T-helper 17 cell (primary cell): ENCODE measurements at regions not wholly inside any gene's neighbourhood (a gene's known extent, or its start where the extent isn't known, plus 50 kb on each side); places are given as distances from the start of the nearest gene placed in this dataset.

Experiments used
- ATAC-seq: fragments of 150-1000 bp; cut with Tn5 transposase; 2 replicates; pipeline ENCODE4 v1.10.0; 2021; ENCODE audit warnings: mild to moderate bottlenecking, moderate library complexity
- DNase-seq, 3 donors: peaks; one replicate each; pipeline versions ENCODE4 v3.0.0 to v3.0.0-alpha.2; 2020 to 2021
- H3K9me3 ChIP-seq: one replicate; pipeline ENCODE4 v1.7.0; 2013; ENCODE audit warnings: low read length, mild to moderate bottlenecking; ENCODE audit not compliant: control insufficient read depth, poor library complexity, severe bottlenecking
- H3K27ac Mint-ChIP-seq: one replicate; pipeline ENCODE4 v1.8.0; 2022; ENCODE audit warnings: mild to moderate bottlenecking, moderate library complexity, mixed read lengths
- H3K27me3 Mint-ChIP-seq: one replicate; pipeline ENCODE4 v1.8.0; 2022; ENCODE audit warnings: mixed read lengths
- H3K36me3 Mint-ChIP-seq: one replicate; pipeline ENCODE4 v1.8.0; 2022; ENCODE audit warnings: low read depth, mixed read lengths
- H3K4me1 Mint-ChIP-seq: one replicate; pipeline ENCODE4 v1.8.0; 2022; ENCODE audit warnings: mild to moderate bottlenecking, mixed read lengths
- H3K4me3 Mint-ChIP-seq: one replicate; pipeline ENCODE4 v1.8.0; 2022; ENCODE audit warnings: mild to moderate bottlenecking, moderate library complexity, mixed read lengths

- H3K9me3 ChIP-seq = no peaks in the 10 kb centered on the region
- Mint-ChIP-seq H3K4me1 (no peaks in the 10 kb centered on the region), H3K27me3 (no peaks in the 10 kb centered on the region), H3K4me3 (no peak overlapping the region), H3K27ac (no peak overlapping the region), H3K36me3 (no peaks in the 10 kb centered on the region)
- DNase-seq (no peak), ATAC-seq (no peak)
Observed at GRCh38 chr18:68103561-68103960, 587.0 kb upstream of the DSEL start.

- Mint-ChIP-seq H3K4me3 (no peak overlapping the region), H3K36me3 (no peaks in the 10 kb centered on the region), H3K27ac (no peak overlapping the region), H3K27me3 (no peaks in the 10 kb centered on the region), H3K4me1 (no peaks in the 10 kb centered on the region)
- ATAC-seq (no peak), DNase-seq (no peak)
- no peaks in the 10 kb centered on the region for H3K9me3 ChIP-seq
Observed at GRCh38 chr18:68102117-68102516, 585.6 kb upstream of the DSEL start.

- no peaks in the 10 kb centered on the region for H3K36me3 Mint-ChIP-seq
- H3K27me3 Mint-ChIP-seq = no peaks in the 10 kb centered on the region
- H3K4me1 Mint-ChIP-seq = no peaks in the 10 kb centered on the region
- H3K4me3 Mint-ChIP-seq = no peak overlapping the region
- ATAC-seq = no peak
- DNase-seq = no peak
- no peak overlapping the region for H3K27ac Mint-ChIP-seq
- no peaks in the 10 kb centered on the region for H3K9me3 ChIP-seq
Observed at GRCh38 chr18:68098655-68099054, 582.1 kb upstream of the DSEL start.

- ATAC-seq = no peak
Observed at GRCh38 chr18:68086481-68086880, 570.0 kb upstream of the DSEL start.

GRCh38 chr18:68085251-68085650, 568.7 kb upstream of the DSEL start:
- DNase-seq (no peak), ATAC-seq (no peak)
- no peaks in the 10 kb centered on the region for H3K4me1 Mint-ChIP-seq
- H3K27me3 Mint-ChIP-seq = no peaks in the 10 kb centered on the region
- no peak overlapping the region for H3K27ac Mint-ChIP-seq
- H3K9me3 ChIP-seq = no peaks in the 10 kb centered on the region
- H3K4me3 Mint-ChIP-seq = no peak overlapping the region
- H3K36me3 Mint-ChIP-seq = no peaks in the 10 kb centered on the region

More at GRCh38 chr18:68086481-68086880, 570.0 kb upstream of the DSEL start:
- no peaks in the 10 kb centered on the region for H3K36me3 Mint-ChIP-seq
- H3K9me3 ChIP-seq = no peaks in the 10 kb centered on the region
- no peaks in the 10 kb centered on the region for H3K27me3 Mint-ChIP-seq
- no peak for DNase-seq
- H3K4me1 Mint-ChIP-seq = no peaks in the 10 kb centered on the region
- H3K27ac Mint-ChIP-seq = no peak overlapping the region
- H3K4me3 Mint-ChIP-seq = no peak overlapping the region

GRCh38 chr18:68083776-68084175, 567.3 kb upstream of the DSEL start:
- H3K36me3 Mint-ChIP-seq = no peaks in the 10 kb centered on the region
- no peaks in the 10 kb centered on the region for H3K9me3 ChIP-seq
- no peak overlapping the region for H3K27ac Mint-ChIP-seq
- no peak overlapping the region for H3K4me3 Mint-ChIP-seq
- DNase-seq (no peak), ATAC-seq (no peak)
- no peaks in the 10 kb centered on the region for H3K27me3 Mint-ChIP-seq
- no peaks in the 10 kb centered on the region for H3K4me1 Mint-ChIP-seq

- ATAC-seq (no peak), DNase-seq (no peak)
- H3K4me3 Mint-ChIP-seq = no peak overlapping the region
- H3K36me3 Mint-ChIP-seq = no peaks in the 10 kb centered on the region
- H3K9me3 ChIP-seq = no peaks in the 10 kb centered on the region
- no peaks in the 10 kb centered on the region for H3K27me3 Mint-ChIP-seq
- no peaks in the 10 kb centered on the region for H3K4me1 Mint-ChIP-seq
- H3K27ac Mint-ChIP-seq = no peak overlapping the region
Observed at GRCh38 chr18:68083131-68083530, 566.6 kb upstream of the DSEL start.

GRCh38 chr18:68072744-68073143, 556.2 kb upstream of the DSEL start:
- DNase-seq (no peak), ATAC-seq (no peak)
- H3K9me3 ChIP-seq = no peaks in the 10 kb centered on the region
- H3K4me3 Mint-ChIP-seq = no peak overlapping the region
- no peaks in the 10 kb centered on the region for H3K27me3 Mint-ChIP-seq
- no peaks in the 10 kb centered on the region for H3K4me1 Mint-ChIP-seq
- no peaks in the 10 kb centered on the region for H3K36me3 Mint-ChIP-seq
- no peak overlapping the region for H3K27ac Mint-ChIP-seq

- Mint-ChIP-seq H3K4me1 (no peaks in the 10 kb centered on the region), H3K27me3 (no peaks in the 10 kb centered on the region), H3K27ac (no peak overlapping the region), H3K36me3 (no peaks in the 10 kb centered on the region), H3K4me3 (no peak overlapping the region)
- ATAC-seq (no peak), DNase-seq (no peak)
- H3K9me3 ChIP-seq = no peaks in the 10 kb centered on the region
Observed at GRCh38 chr18:68060871-68061270, 544.4 kb upstream of the DSEL start.

GRCh38 chr18:68056936-68057335, 540.4 kb upstream of the DSEL start:
- Mint-ChIP-seq H3K4me3 (no peak overlapping the region), H3K27me3 (no peaks in the 10 kb centered on the region), H3K36me3 (no peaks in the 10 kb centered on the region), H3K27ac (no peak overlapping the region), H3K4me1 (no peaks in the 10 kb centered on the region)
- ATAC-seq (no peak), DNase-seq (no peak)
- H3K9me3 ChIP-seq = no peaks in the 10 kb centered on the region

- no peak overlapping the region for H3K4me3 Mint-ChIP-seq
- DNase-seq (no peak), ATAC-seq (no peak)
- H3K36me3 Mint-ChIP-seq = no peaks in the 10 kb centered on the region
- H3K27me3 Mint-ChIP-seq = no peaks in the 10 kb centered on the region
- no peaks in the 10 kb centered on the region for H3K4me1 Mint-ChIP-seq
- H3K27ac Mint-ChIP-seq = no peak overlapping the region
- no peaks in the 10 kb centered on the region for H3K9me3 ChIP-seq
Observed at GRCh38 chr18:68054669-68055068, 538.1 kb upstream of the DSEL start.

GRCh38 chr18:68053290-68053689, 536.8 kb upstream of the DSEL start:
- Mint-ChIP-seq H3K36me3 (no peaks in the 10 kb centered on the region), H3K4me1 (no peaks in the 10 kb centered on the region), H3K27ac (no peak overlapping the region), H3K27me3 (no peaks in the 10 kb centered on the region), H3K4me3 (no peak overlapping the region)
- H3K9me3 ChIP-seq = no peaks in the 10 kb centered on the region
- DNase-seq (no peak), ATAC-seq (no peak)

- ATAC-seq = no peak
- no peak overlapping the region for H3K27ac Mint-ChIP-seq
- H3K4me1 Mint-ChIP-seq = no peaks in the 10 kb centered on the region
- H3K27me3 Mint-ChIP-seq = no peaks in the 10 kb centered on the region
- H3K36me3 Mint-ChIP-seq = no peaks in the 10 kb centered on the region
- DNase-seq = no peak
- H3K9me3 ChIP-seq = no peaks in the 10 kb centered on the region
- no peak overlapping the region for H3K4me3 Mint-ChIP-seq
Observed at GRCh38 chr18:68041327-68041726, 524.8 kb upstream of the DSEL start.

GRCh38 chr18:68040198-68040597, 523.7 kb upstream of the DSEL start:
- H3K9me3 ChIP-seq = no peaks in the 10 kb centered on the region
- ATAC-seq = no peak
- Mint-ChIP-seq H3K27ac (no peak overlapping the region), H3K4me3 (no peak overlapping the region), H3K36me3 (no peaks in the 10 kb centered on the region), H3K4me1 (no peaks in the 10 kb centered on the region), H3K27me3 (no peaks in the 10 kb centered on the region)
- DNase-seq = no peak
